Testis (tissue), 2 donors: ENCODE measurements at regions not wholly inside any gene's neighbourhood (a gene's known extent, or its start where the extent isn't known, plus 50 kb on each side); places are given as distances from the start of the nearest gene placed in this dataset.

Experiments used
- POLR2A ChIP-seq: fragments of 450-650 bp; IDR thresholded peaks from one replicate; pipeline ENCODE4 v1.6.1; 2017; ENCODE audit warnings: antibody characterized with exemption, mild to moderate bottlenecking, moderate library complexity
- TF ChIP-seq, protein P1 (sequence below), 3 experiments: fragments of 450-650 bp in 2 of 3; fragments of 200-600 bp in 1 of 3; sonication (generic) in 1 of 3; IDR thresholded peaks; one replicate each; pipeline ENCODE4 v1.5.1; 2016 to 2019; ENCODE audit warnings: antibody characterized with exemption in 3 of 3, mild to moderate bottlenecking in 2 of 3, moderate library complexity in 1 of 3

DNA sequence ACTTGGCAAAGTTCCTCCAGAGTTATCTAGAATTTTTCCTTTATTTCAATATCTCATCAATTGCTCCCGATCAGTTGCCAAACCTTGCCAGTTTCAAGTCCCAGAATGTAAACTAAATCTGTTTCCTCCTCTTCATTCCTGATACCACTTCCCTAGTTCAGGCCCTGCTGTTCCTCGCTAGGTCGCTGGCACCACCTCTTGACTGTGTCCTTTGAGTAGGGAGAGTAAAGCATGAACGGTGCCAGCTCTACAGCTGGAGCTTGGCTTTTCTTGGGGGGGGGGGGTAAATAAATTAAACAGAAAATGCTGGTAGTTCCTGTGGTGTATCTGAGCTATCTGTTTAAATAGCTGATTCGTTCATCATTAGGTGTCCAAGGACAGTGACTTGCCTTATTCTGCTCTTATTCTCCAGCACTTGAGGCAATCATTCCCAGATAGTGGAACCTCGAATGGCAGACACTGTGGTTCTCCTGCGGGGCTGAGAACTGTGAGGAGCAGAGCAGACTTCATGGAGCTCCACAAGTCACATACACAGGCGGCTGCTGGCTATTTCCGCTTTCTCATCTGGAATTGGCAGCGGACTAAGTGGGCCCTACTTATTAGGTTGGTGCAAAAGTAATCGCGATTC, 168.3 kb upstream of the FAT1 start:
- TF ChIP-seq, protein P1, sequence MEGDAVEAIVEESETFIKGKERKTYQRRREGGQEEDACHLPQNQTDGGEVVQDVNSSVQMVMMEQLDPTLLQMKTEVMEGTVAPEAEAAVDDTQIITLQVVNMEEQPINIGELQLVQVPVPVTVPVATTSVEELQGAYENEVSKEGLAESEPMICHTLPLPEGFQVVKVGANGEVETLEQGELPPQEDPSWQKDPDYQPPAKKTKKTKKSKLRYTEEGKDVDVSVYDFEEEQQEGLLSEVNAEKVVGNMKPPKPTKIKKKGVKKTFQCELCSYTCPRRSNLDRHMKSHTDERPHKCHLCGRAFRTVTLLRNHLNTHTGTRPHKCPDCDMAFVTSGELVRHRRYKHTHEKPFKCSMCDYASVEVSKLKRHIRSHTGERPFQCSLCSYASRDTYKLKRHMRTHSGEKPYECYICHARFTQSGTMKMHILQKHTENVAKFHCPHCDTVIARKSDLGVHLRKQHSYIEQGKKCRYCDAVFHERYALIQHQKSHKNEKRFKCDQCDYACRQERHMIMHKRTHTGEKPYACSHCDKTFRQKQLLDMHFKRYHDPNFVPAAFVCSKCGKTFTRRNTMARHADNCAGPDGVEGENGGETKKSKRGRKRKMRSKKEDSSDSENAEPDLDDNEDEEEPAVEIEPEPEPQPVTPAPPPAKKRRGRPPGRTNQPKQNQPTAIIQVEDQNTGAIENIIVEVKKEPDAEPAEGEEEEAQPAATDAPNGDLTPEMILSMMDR (IDR thresholded peaks at IDR 0.05), result no peak
- no peak for TF ChIP-seq POLR2A
